H1 (cell line): ENCODE measurements at regions not wholly inside any gene's neighbourhood (a gene's known extent, or its start where the extent isn't known, plus 50 kb on each side); places are given as distances from the start of the nearest gene placed in this dataset.

Experiments used
- BACH1 ChIP-seq: IDR thresholded peaks from 2 replicates; pipeline ENCODE4 v1.6.1; 2012; ENCODE audit warnings: low read length, improper control_type of control experiment
- CHD1 ChIP-seq: IDR thresholded peaks from 2 replicates; pipeline ENCODE4 v1.6.1; 2012; ENCODE audit warnings: low read depth, low read length, improper control_type of control experiment
- JUND ChIP-seq: IDR thresholded peaks from 2 replicates; pipeline ENCODE4 v1.6.1; 2011; ENCODE audit warnings: mild to moderate bottlenecking, improper control_type of control experiment, low read length
- KDM4A ChIP-seq: IDR thresholded peaks from one replicate; pipeline ENCODE4 v1.7.1; 2012; ENCODE audit warnings: low read depth, mild to moderate bottlenecking, moderate library complexity, low read length, inconsistent platforms; ENCODE audit not compliant: severe bottlenecking
- PHF8 ChIP-seq: fragments of 200-600 bp; sonication (generic); conservative IDR thresholded peaks from 2 replicates; pipeline ENCODE4 v1.7.1; 2012; ENCODE audit warnings: low read depth, mild to moderate bottlenecking, inconsistent platforms, low read length, moderate library complexity
- POLR2A ChIP-seq, 2 experiments: IDR thresholded peaks; 1 replicate in 1 of 2; 2 replicates in 1 of 2; pipeline ENCODE4 v1.6.1; 2011; ENCODE audit warnings: low read depth in 2 of 2, low read length in 2 of 2, mild to moderate bottlenecking in 2 of 2; ENCODE audit errors: control extremely low read depth in 1 of 2
- SIN3A ChIP-seq, 2 experiments: IDR thresholded peaks in 1 of 2; conservative IDR thresholded peaks in 1 of 2; 2 replicates each; pipeline ENCODE4 v1.6.1; 2011 to 2012; ENCODE audit warnings: low read length in 2 of 2, improper control_type of control experiment in 1 of 2, low read depth in 1 of 2, mild to moderate bottlenecking in 1 of 2
- TAF1 ChIP-seq: IDR thresholded peaks from 2 replicates; pipeline ENCODE4 v1.6.1; 2011; ENCODE audit warnings: mild to moderate bottlenecking, low read depth, low read length
- TAF7 ChIP-seq: optimal IDR thresholded peaks from 2 replicates; pipeline ENCODE3; 2011; ENCODE audit warnings: low read depth, mild to moderate bottlenecking, inconsistent platforms, low read length, moderate library complexity, borderline replicate concordance
- YY1 ChIP-seq: IDR thresholded peaks from 2 replicates; pipeline ENCODE4 v1.6.1; 2011; ENCODE audit warnings: low read depth, mild to moderate bottlenecking, low read length
- ZNF274 ChIP-seq: IDR thresholded peaks from 2 replicates; pipeline ENCODE4 v1.7.0; 2012; ENCODE audit warnings: low read length, borderline replicate concordance; ENCODE audit errors: extremely low read depth
- TF ChIP-seq, protein P1 (sequence below): IDR thresholded peaks from 2 replicates; pipeline ENCODE4 v1.6.1; 2012; ENCODE audit warnings: inconsistent platforms

DNA sequence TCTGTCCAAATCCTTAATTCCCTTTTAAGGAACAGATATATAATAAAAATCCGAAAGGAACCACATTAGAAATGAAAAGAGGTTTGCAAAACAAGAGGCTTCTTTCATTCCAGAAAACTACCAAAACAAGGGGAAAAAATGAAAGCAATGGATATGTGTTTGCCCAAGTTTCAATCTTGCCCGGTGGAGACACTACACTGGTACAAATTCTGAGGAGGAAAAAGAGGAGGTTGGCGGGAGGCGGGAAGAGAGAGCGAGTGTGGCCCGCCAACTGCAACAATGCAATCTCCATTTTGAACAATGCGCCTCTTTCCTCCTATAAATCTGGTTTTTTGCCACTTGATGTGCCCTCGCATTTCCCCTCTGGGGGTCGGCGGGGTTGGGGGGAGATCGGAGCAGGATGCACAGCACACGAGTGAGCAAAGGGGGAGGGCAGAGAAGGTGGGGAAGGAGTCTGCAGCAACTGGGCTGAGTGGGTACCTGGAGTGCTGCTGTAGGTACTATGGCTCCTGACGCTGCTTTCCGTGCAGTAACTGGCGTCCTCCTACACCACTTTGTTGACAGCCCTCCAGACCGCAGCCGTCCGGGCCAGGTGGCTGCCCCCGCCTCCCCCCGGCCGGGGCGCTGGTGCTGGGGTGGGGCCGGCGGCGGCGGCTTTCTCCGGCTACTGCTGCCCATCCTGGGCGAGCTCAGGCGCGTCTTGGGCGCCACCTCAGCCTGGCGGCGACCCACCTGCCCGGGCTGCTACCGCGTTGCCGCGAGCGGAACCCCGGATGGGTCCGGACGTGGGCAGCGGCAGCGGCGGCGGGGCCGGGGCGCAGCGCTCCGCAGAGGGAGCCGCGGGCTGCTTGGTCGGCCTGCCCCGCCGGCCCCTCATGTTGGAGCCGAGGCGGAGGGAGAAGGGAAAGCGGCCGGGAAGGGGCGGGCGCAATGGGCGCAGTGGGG lies 93.8 kb upstream of the PLEKHM1 start (continued):
- no peak; the same call in none of the 2 replicates for TF ChIP-seq CHD1
- TF ChIP-seq SIN3A (conservative IDR thresholded peaks at IDR 0.05 in 1 of 2, IDR thresholded peaks at IDR 0.05 in 1 of 2; ENCODE audit: low read depth in 1 of 2, low read length in 2 of 2), result peak; percentile 54 to 89; a peak in 1 of 4 replicates
- TF ChIP-seq YY1, result peak; percentile 90
- TF ChIP-seq BACH1, result no peak
- TF ChIP-seq PHF8, result peak; percentile 56; the same call in 1 of the 2 replicates
- TF ChIP-seq, protein P1, sequence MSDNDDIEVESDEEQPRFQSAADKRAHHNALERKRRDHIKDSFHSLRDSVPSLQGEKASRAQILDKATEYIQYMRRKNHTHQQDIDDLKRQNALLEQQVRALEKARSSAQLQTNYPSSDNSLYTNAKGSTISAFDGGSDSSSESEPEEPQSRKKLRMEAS, result peak; percentile 65
- TF ChIP-seq ZNF274, result no peak
- peak; percentile 80 to 87 for TF ChIP-seq POLR2A (IDR thresholded peaks at IDR 0.05; ENCODE audit: control extremely low read depth in 1 of 2, low read depth in 2 of 2, low read length in 2 of 2)
- TF ChIP-seq TAF1, result peak; percentile 85
- TF ChIP-seq TAF7, result peak; percentile 28
- TF ChIP-seq JUND, result no peak
- TF ChIP-seq KDM4A, result peak; percentile 48
